SK-N-SH (cell line): ENCODE measurements at regions not wholly inside any gene's neighbourhood (a gene's known extent, or its start where the extent isn't known, plus 50 kb on each side); places are given as distances from the start of the nearest gene placed in this dataset.

Source experiments
- CTCF ChIP-seq: fragments of 200-600 bp; sonication (generic); IDR thresholded peaks from 2 replicates; pipeline ENCODE4 v1.6.1; 2017; ENCODE audit warnings: antibody characterized with exemption, mild to moderate bottlenecking, moderate library complexity
- EZH2phosphoT487 ChIP-seq: fragments of 200-600 bp; sonication (generic); IDR thresholded peaks from 2 replicates; pipeline ENCODE4 v1.6.1; 2017; ENCODE audit warnings: low read depth, mixed run types, mild to moderate bottlenecking, antibody characterized with exemption, moderate library complexity, borderline replicate concordance
- MEF2A ChIP-seq: IDR thresholded peaks from 2 replicates; pipeline ENCODE4 v1.4.0; 2012; ENCODE audit warnings: low read depth, borderline replicate concordance
- NRF1 ChIP-seq: IDR thresholded peaks from 2 replicates; pipeline ENCODE4 v1.6.1; 2012; ENCODE audit warnings: low read depth, mild to moderate bottlenecking, low read length
- POLR2AphosphoS5 ChIP-seq: IDR thresholded peaks from 2 replicates; pipeline ENCODE4 v1.6.1; 2012; ENCODE audit warnings: low read depth, low read length
- RFX5 ChIP-seq: IDR thresholded peaks from 2 replicates; pipeline ENCODE4 v1.6.1; 2012; ENCODE audit warnings: mild to moderate bottlenecking, improper control_type of control experiment, low read length
- SMC3 ChIP-seq: IDR thresholded peaks from 2 replicates; pipeline ENCODE4 v1.6.1; 2012; ENCODE audit warnings: low read depth, low read length, improper control_type of control experiment
- TF ChIP-seq, protein P1 (sequence below): fragments of 150-350 bp; IDR thresholded peaks from 2 replicates; pipeline ENCODE4 v1.6.1; 2016; ENCODE audit warnings: mild to moderate bottlenecking, low read depth, low read length

GRCh38 chr5:74499256-74500050, 141.1 kb downstream of the ENC1 start:
- no peak for TF ChIP-seq CTCF
- no peak for TF ChIP-seq SMC3
- no peak for TF ChIP-seq RFX5
- TF ChIP-seq MEF2A: no peak
- TF ChIP-seq POLR2AphosphoS5: no peak
- TF ChIP-seq NRF1: no peak
- TF ChIP-seq, protein P1, sequence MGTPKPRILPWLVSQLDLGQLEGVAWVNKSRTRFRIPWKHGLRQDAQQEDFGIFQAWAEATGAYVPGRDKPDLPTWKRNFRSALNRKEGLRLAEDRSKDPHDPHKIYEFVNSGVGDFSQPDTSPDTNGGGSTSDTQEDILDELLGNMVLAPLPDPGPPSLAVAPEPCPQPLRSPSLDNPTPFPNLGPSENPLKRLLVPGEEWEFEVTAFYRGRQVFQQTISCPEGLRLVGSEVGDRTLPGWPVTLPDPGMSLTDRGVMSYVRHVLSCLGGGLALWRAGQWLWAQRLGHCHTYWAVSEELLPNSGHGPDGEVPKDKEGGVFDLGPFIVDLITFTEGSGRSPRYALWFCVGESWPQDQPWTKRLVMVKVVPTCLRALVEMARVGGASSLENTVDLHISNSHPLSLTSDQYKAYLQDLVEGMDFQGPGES: no peak
- TF ChIP-seq EZH2phosphoT487: no peak
